RWPE1 (cell line): ENCODE measurements at regions not wholly inside any gene's neighbourhood (a gene's known extent, or its start where the extent isn't known, plus 50 kb on each side); places are given as distances from the start of the nearest gene placed in this dataset.

ENCODE experiments used
- CTCF ChIA-PET: fragments of 350-600 bp; sonication (Branson Sonifier 250); formaldehyde crosslinking; extraction: SDS; loops from one replicate; lab custom pipeline; 2021; lab: Yijun Ruan, JAX
- POLR2A ChIA-PET: fragments of 400-600 bp; formaldehyde crosslinking; extraction: SDS; loops from one replicate; lab custom pipeline; 2020; ENCODE audit warnings: antibody characterized with exemption; ENCODE audit not compliant: low non-redundant PET; lab: Yijun Ruan, JAX
- DNase-seq: peaks from one replicate; pipeline ENCODE4 v3.0.0; 2012; ENCODE audit warnings: low spot score
- H3K27ac ChIP-seq: fragments of 450-650 bp; 2 replicates; pipeline ENCODE4 v1.5.1; 2017
- TF ChIP-seq, protein P1 (sequence below): fragments of 450-650 bp; conservative IDR thresholded peaks from 2 replicates; pipeline ENCODE4 v1.5.1; 2017; ENCODE audit warnings: low read depth, mild to moderate bottlenecking

DNA sequence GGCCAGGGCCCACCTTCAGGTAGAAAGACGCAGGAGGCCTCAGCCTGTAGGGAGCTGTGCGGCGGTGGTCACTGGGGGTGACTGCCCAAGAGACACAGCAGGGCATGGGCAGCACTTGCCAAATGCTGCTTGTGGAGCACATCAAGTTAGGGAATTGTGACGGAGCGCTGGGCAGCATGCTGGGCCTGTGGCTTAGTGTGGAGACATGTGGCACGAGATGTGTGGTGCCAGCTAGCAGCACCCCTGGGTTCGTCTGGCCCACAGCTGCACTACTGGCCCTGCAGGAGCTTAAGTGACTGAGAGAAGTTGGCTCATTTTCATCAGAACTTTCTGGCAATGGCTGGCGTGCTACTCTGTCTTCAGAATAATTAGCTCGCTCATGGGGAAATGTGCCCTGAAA is 213.1 kb upstream of the SYNDIG1 start:
- ChIA-PET CTCF (no interaction called here), POLR2A (interaction anchor here (0.5 kb wide), 1 partner anchor 234 kb away, joined by 4 read pairs; no protein-coding TSS in a partner anchor)
- no peak for DNase-seq
- TF ChIP-seq, protein P1, sequence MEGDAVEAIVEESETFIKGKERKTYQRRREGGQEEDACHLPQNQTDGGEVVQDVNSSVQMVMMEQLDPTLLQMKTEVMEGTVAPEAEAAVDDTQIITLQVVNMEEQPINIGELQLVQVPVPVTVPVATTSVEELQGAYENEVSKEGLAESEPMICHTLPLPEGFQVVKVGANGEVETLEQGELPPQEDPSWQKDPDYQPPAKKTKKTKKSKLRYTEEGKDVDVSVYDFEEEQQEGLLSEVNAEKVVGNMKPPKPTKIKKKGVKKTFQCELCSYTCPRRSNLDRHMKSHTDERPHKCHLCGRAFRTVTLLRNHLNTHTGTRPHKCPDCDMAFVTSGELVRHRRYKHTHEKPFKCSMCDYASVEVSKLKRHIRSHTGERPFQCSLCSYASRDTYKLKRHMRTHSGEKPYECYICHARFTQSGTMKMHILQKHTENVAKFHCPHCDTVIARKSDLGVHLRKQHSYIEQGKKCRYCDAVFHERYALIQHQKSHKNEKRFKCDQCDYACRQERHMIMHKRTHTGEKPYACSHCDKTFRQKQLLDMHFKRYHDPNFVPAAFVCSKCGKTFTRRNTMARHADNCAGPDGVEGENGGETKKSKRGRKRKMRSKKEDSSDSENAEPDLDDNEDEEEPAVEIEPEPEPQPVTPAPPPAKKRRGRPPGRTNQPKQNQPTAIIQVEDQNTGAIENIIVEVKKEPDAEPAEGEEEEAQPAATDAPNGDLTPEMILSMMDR: no peak
- no peak overlapping the region for H3K27ac ChIP-seq

DNA sequence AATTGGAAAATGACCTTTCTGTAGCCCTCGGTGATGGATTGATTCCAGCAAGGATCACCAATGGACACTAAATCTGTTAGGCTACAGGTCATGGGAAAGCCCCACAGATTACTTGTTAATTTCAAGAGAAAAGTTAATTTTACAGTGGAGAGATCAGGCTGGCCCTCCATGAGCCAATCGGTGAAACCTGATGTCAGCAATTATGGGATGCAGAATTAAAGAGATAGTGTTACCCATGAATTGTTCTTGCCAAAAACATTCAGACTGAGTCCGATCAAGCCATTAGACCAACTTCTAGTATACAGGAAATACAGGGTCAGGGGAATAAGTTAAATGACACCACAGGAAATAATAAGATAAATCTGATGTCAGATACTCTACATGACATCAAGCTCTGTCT is 214.9 kb upstream of the SYNDIG1 start:
- DNase-seq: no peak
- ChIA-PET POLR2A (no interaction called here), CTCF (no interaction called here)
- H3K27ac ChIP-seq: no peak overlapping the region
- TF ChIP-seq, protein P1: no peak

DNA sequence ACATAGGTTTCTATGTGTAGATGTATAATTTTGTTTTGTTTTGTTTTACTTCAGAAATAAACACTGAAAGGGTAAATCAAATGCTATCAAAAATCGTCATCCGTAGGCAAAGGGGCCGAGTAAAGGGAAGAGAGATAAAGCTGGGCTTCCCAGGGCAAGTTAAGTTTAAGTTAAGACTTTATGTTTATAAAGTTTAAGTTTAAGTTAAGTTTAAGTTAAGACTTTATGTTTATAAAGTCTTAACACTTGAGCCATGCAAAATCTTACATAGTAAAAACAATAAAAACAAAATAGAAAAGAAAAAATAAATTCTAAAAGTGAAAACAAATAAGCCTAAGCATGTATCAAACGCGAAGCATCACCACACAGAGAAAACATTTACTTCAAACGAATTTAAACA is 216.1 kb upstream of the SYNDIG1 start:
- TF ChIP-seq, protein P1: no peak
- CTCF ChIA-PET: no interaction called here
- no peak for DNase-seq
- POLR2A ChIA-PET: no interaction called here
- H3K27ac ChIP-seq: no peak overlapping the region

DNA sequence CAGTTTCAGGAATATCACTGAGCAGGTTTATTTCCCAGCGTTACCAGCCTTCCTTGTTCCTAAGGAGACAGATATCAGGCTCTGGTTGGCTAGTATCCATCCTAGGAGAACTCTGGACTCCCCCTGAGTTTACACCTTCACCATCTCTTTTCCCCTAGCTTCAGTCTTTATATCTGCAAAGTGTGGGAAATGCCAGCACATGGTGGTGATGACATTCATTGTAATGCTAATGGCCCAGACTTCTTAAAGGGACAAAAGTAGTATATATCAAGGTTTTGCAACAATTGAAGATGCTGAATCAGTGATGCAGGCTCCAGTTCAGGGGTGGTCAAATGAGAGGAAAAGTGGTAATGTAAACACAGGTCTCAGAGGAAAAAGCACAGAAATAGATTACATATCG is 224.3 kb upstream of the SYNDIG1 start:
- ChIA-PET POLR2A (no interaction called here), CTCF (no interaction called here)
- TF ChIP-seq, protein P1: no peak
- H3K27ac ChIP-seq: no peak overlapping the region
- DNase-seq: no peak

DNA sequence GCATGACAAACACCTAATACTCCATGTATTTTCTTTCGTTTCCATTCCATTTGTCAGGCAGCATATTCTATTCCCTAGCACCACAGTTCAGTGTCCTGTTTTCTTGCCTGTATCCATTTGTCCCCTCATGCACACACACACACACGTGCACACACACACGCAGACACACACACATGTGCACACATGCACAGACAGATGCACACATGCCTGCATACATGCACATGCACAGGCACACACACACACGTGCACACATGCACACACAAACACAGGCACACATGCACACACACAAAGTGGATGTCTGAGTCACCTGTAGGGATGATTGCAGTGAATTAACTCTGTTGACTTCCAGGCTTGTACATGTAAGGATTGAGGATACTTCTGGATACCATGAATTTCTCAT is 226.7 kb upstream of the SYNDIG1 start:
- no peak overlapping the region for H3K27ac ChIP-seq
- DNase-seq: no peak
- TF ChIP-seq, protein P1: no peak
- ChIA-PET POLR2A (no interaction called here), CTCF (no interaction called here)

DNA sequence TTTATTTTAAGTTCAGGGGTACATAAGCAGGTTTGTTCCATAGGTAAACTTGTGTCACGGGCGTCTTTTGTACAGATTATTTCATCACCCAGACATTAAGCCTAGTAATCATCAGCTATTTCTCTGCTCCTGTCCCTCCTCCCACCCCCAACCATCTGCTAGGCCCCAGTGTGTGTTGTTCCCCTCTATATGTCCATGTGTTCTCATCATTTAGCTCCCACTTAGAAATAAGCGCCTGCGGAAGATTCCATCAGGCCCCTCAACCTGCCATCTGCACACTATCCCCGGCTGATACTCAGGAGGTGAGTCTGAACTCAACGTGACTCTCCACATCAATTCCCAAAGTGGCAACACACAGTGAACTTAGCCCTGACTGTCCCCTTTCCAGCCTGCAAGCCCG is 228.0 kb upstream of the SYNDIG1 start:
- ChIA-PET CTCF (interaction anchor here (0.7 kb wide), 1 partner anchor 304 kb away, joined by 3 read pairs; no protein-coding TSS in a partner anchor), POLR2A (no interaction called here)
- TF ChIP-seq, protein P1: no peak
- no peak for DNase-seq
- H3K27ac ChIP-seq: no peak overlapping the region

DNA sequence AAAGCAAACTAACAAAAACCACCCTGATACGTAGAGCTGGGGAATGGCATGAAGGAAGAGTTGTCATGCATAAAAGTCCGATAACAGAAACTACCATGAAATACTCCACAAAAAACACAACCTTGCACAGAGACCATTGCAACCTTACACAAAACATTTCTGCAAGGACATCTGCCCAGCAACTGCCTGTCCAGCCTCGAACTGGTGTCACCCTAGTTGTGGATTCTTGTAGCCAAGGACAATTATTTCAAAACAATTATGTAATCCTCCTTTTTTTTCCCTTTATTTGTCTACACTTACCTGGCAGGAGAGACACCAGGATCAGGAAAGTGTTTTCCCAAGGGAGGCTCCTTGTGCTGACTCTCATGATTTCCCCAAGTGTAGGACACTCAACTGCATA is 232.5 kb upstream of the SYNDIG1 start:
- DNase-seq: no peak
- ChIA-PET CTCF (no interaction called here), POLR2A (no interaction called here)
- H3K27ac ChIP-seq: no peak overlapping the region
- TF ChIP-seq, protein P1: no peak
